Keratinocyte (primary cell): ENCODE measurements at regions not wholly inside any gene's neighbourhood (a gene's known extent, or its start where the extent isn't known, plus 50 kb on each side); places are given as distances from the start of the nearest gene placed in this dataset.
"Not testable (repeated sequence)": the region's sequence is repeated elsewhere in the genome, so short reads cannot be mapped to it uniquely, and the experiment has no call there.

Source experiments
- CTCF ChIP-seq, 3 experiments: IDR thresholded peaks in 1 of 3; conservative IDR thresholded peaks in 1 of 3; optimal IDR thresholded peaks in 1 of 3; 2 replicates in 2 of 3; 3 replicates in 1 of 3; pipeline versions ENCODE3 to v1.5.1; 2011; ENCODE audit warnings: low read length in 3 of 3, mild to moderate bottlenecking in 3 of 3, moderate library complexity in 2 of 3, control low read depth in 1 of 3, inconsistent platforms in 1 of 3; ENCODE audit not compliant: insufficient read depth in 2 of 3; ENCODE audit errors: extremely low read depth in 1 of 3
- EZH2 ChIP-seq: IDR thresholded peaks from one replicate; pipeline ENCODE4 v1.6.1; 2012; ENCODE audit warnings: inconsistent platforms, mild to moderate bottlenecking, low read length, moderate library complexity

- not testable (repeated sequence) for TF ChIP-seq EZH2; CTCF (optimal IDR thresholded peaks at IDR 0.05 in 1 of 3, IDR thresholded peaks at IDR 0.05 in 1 of 3, conservative IDR thresholded peaks at IDR 0.05 in 1 of 3; ENCODE audit: extremely low read depth in 1 of 3, insufficient read depth in 2 of 3, low read length in 3 of 3)
Measured at GRCh38 chr16:86738322-86738721, 160.0 kb downstream of the FOXL1 start.
